Ascending aorta (tissue), 2 donors: ENCODE measurements at regions not wholly inside any gene's neighbourhood (a gene's known extent, or its start where the extent isn't known, plus 50 kb on each side); places are given as distances from the start of the nearest gene placed in this dataset.
"Not testable (repeated sequence)": the region's sequence is repeated elsewhere in the genome, so short reads cannot be mapped to it uniquely, and the experiment has no call there.

ENCODE experiments used
- DNase-seq, 2 donors: peaks; one replicate each; pipeline ENCODE4 v3.0.0-alpha.2; 2019; ENCODE audit warnings: low spot score in 2 of 2
- H3K27ac ChIP-seq, 2 donors: fragments of 200-600 bp; sonication (generic); one replicate each; pipeline ENCODE4 v1.5.1; 2016 to 2017; ENCODE audit warnings: mild to moderate bottlenecking in 1 of 2
- H3K27me3 ChIP-seq: fragments of 200-600 bp; sonication (generic); one replicate; pipeline ENCODE4 v1.5.1; 2017
- H3K36me3 ChIP-seq, 2 donors: fragments of 200-600 bp; sonication (generic); one replicate each; pipeline ENCODE4 v1.5.1; 2016
- H3K4me1 ChIP-seq, 2 donors: fragments of 200-600 bp; sonication (generic); one replicate each; pipeline ENCODE4 v1.5.1; 2016 to 2017; ENCODE audit warnings: mild to moderate bottlenecking in 1 of 2
- H3K4me3 ChIP-seq, 2 donors: fragments of 200-600 bp; sonication (generic); one replicate each; pipeline ENCODE4 v1.5.1; 2016 to 2017; ENCODE audit warnings: mild to moderate bottlenecking in 1 of 2
- H3K9me3 ChIP-seq, 2 donors: fragments of 200-600 bp; sonication (generic); one replicate each; pipeline ENCODE4 v1.5.1; 2016
- CTCF ChIP-seq, 3 experiments: fragments of 200-600 bp in 2 of 3; fragments of 450-650 bp in 1 of 3; sonication (generic) in 2 of 3; IDR thresholded peaks; one replicate each; pipeline ENCODE4 v1.5.1; 2016 to 2019; ENCODE audit warnings: antibody characterized with exemption in 3 of 3, mild to moderate bottlenecking in 1 of 3, moderate library complexity in 1 of 3
- intact Hi-C: fragments of 100-400 bp; cut with DNase I; formaldehyde crosslinking; loops from one replicate; pipeline ENCODE4 v1.15.1; 2023

DNA sequence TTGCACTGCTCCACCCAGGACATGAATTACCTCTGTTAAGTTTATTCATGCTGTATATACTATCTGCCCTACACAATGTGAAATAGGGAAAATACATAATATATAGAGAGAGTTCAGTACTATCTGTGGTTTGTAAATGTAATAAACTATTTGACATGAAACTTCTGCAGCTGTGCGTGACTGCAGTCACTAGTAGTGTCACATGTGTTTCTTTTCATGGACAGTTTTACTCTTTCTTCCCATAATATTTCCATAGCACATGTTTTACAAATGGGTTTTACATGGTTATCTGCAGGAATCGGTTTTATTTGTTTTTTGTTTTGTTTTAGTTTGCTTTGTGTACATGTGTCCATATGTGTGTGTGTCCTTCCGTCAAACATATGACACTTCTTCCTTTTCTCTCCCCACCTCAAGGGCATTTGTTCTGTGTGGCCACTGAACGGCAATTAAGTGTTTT is 1644.1 kb upstream of the FLRT2 start:
- no peaks in the 10 kb centered on the region for H3K4me1 ChIP-seq
- intact Hi-C loops: no loop called here
- no peaks in the 10 kb centered on the region for H3K27me3 ChIP-seq
- H3K36me3 ChIP-seq: no peaks in the 10 kb centered on the region
- H3K9me3 ChIP-seq: no peaks in the 10 kb centered on the region
- H3K27ac ChIP-seq: no peak overlapping the region
- no peak for TF ChIP-seq CTCF (IDR thresholded peaks at IDR 0.05)
- DNase-seq: no peak
- no peak overlapping the region for H3K4me3 ChIP-seq

DNA sequence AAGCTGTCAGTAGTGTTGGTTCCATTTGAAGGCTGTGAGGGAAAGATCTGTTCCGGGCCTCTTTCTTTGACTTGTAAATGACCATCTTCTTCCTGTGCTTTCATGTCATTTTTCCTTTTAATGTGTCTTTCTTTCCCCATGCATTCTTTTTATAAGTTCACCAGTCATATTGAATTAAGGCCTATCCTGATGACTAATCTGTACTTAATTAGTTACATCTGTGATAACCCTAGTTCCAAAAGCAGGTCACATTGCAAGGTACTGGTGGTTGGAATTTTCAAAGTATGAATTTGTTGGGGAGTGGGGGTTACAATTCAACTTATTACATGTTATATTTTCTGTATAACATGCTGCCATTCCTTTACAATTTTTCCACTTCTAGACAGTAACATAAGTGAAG is 1642.1 kb upstream of the FLRT2 start:
- Histone ChIP-seq H3K4me1 (no peaks in the 10 kb centered on the region), H3K4me3 (no peak overlapping the region), H3K36me3 (no peaks in the 10 kb centered on the region), H3K27ac (no peak overlapping the region), H3K27me3 (no peaks in the 10 kb centered on the region), H3K9me3 (no peaks in the 10 kb centered on the region)
- TF ChIP-seq CTCF (IDR thresholded peaks at IDR 0.05): no peak
- no peak for DNase-seq
- intact Hi-C loops: no loop called here

DNA sequence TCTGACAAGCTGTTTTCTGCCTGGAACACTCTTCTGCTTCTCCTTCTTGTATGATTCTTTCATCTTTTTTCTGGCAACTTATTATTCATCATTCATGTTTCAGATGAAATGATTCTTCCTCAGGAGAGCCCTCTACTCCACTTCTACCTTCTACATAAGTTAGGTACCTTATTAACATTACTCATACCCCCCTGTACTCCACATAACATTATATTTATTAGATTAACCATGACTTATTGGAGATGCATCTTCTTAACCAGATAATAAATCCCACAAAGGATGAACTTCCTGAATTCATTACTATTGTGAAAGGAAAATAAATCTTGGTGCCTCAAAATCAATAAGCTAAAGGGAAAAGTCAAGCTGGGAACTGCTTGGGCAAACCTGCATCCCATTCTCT is 1636.5 kb upstream of the FLRT2 start:
- Histone ChIP-seq H3K4me1 (no peaks in the 10 kb centered on the region), H3K36me3 (no peaks in the 10 kb centered on the region), H3K27me3 (no peaks in the 10 kb centered on the region), H3K4me3 (no peak overlapping the region), H3K9me3 (no peaks in the 10 kb centered on the region), H3K27ac (no peak overlapping the region)
- intact Hi-C loops: no loop called here
- no peak for DNase-seq
- TF ChIP-seq CTCF (IDR thresholded peaks at IDR 0.05): no peak

DNA sequence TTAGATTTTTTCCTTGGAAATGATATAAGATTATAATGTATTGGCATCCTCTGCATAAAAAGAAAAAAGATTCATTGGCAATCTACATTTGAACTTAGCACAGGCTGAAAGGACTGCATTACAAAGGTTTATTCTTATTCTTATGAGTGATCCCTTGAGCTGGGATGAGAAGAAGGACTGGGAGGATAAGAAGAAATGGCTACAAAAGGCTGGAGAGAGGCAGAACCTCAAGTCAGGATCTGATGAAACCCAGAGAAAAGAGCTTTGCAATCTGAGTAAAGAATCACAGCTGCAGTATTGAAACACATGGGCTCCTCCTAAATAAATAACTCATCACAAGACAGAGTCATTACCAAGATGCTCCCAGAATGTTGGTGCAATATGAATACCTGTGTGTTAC is 1635.4 kb upstream of the FLRT2 start:
- intact Hi-C loops: no loop called here

GRCh38 chr14:83898558-83898957 is 1631.4 kb upstream of the FLRT2 start:
- intact Hi-C loops, H3K9me3 ChIP-seq, H3K27me3 ChIP-seq, H3K36me3 ChIP-seq, DNase-seq, H3K27ac ChIP-seq, H3K4me3 ChIP-seq, H3K4me1 ChIP-seq: not testable (repeated sequence)

More for the DNA sequence above, 1635.4 kb upstream of the FLRT2 start:
- Histone ChIP-seq H3K27me3 (no peaks in the 10 kb centered on the region), H3K9me3 (no peaks in the 10 kb centered on the region), H3K4me1 (no peaks in the 10 kb centered on the region), H3K27ac (no peak overlapping the region), H3K4me3 (no peak overlapping the region), H3K36me3 (no peaks in the 10 kb centered on the region)
- TF ChIP-seq CTCF (IDR thresholded peaks at IDR 0.05): no peak
- no peak for DNase-seq

GRCh38 chr14:83899706-83900105 is 1630.2 kb upstream of the FLRT2 start:
- no peaks in the 10 kb centered on the region for H3K27me3 ChIP-seq

More at GRCh38 chr14:83899706-83900105, 1630.2 kb upstream of the FLRT2 start:
- intact Hi-C loops: no loop called here
- H3K9me3 ChIP-seq: no peaks in the 10 kb centered on the region
- H3K36me3 ChIP-seq: no peaks in the 10 kb centered on the region
- TF ChIP-seq CTCF (IDR thresholded peaks at IDR 0.05): no peak
- no peaks in the 10 kb centered on the region for H3K4me1 ChIP-seq
- no peak for DNase-seq
- H3K4me3 ChIP-seq: no peak overlapping the region
- H3K27ac ChIP-seq: no peak overlapping the region
